ENCODE measurements at regions not wholly inside any gene's neighbourhood (a gene's known extent, or its start where the extent isn't known, plus 50 kb on each side); places are given as distances from the start of the nearest gene placed in this dataset.

GRCh38 chr15:81812456-81812855, 233.4 kb downstream of the MEX3B start:
- no peak for DNase-seq
- H3K36me3 ChIP-seq = no peaks in the 10 kb centered on the region
- no peaks in the 10 kb centered on the region for H3K4me1 ChIP-seq
- H3K9me3 ChIP-seq = no peaks in the 10 kb centered on the region
- intact Hi-C loops (cut with DNase I; ENCODE audit: low total_unique reads) = no loop called here
- H3K4me3 ChIP-seq = no peak overlapping the region
- no peak overlapping the region for H3K27ac ChIP-seq
- TF ChIP-seq CTCF (IDR thresholded peaks at IDR 0.05) (no peak), POLR2A (IDR thresholded peaks at IDR 0.05) (no peak)
- H3K27me3 ChIP-seq = no peaks in the 10 kb centered on the region

- Histone ChIP-seq H3K36me3 (no peaks in the 10 kb centered on the region), H3K4me1 (no peaks in the 10 kb centered on the region), H3K4me3 (no peak overlapping the region), H3K9me3 (no peaks in the 10 kb centered on the region), H3K27me3 (no peaks in the 10 kb centered on the region), H3K27ac (no peak overlapping the region)
- no peak for TF ChIP-seq POLR2A (IDR thresholded peaks at IDR 0.05)
- no peak for TF ChIP-seq CTCF (IDR thresholded peaks at IDR 0.05)
- no peak for DNase-seq
- intact Hi-C loops (cut with DNase I; ENCODE audit: low total_unique reads) = no loop called here
These were observed 234.1 kb downstream of the MEX3B start for GRCh38 chr15:81811736-81812135.

GRCh38 chr15:81809543-81809942, 236.3 kb downstream of the MEX3B start:
- H3K36me3 ChIP-seq = no peaks in the 10 kb centered on the region
- no peaks in the 10 kb centered on the region for H3K4me1 ChIP-seq
- H3K9me3 ChIP-seq = no peaks in the 10 kb centered on the region
- H3K27ac ChIP-seq = no peak overlapping the region
- intact Hi-C loops (cut with DNase I; ENCODE audit: low total_unique reads) = no loop called here
- no peaks in the 10 kb centered on the region for H3K27me3 ChIP-seq
- no peak for TF ChIP-seq POLR2A (IDR thresholded peaks at IDR 0.05)
- peak in 1 of 4 experiments; percentile 12 for TF ChIP-seq CTCF (IDR thresholded peaks at IDR 0.05)
- DNase-seq = no peak
- H3K4me3 ChIP-seq = no peak overlapping the region

GRCh38 chr15:81807806-81808205, 238.0 kb downstream of the MEX3B start:
- Histone ChIP-seq H3K27ac (no peak overlapping the region), H3K9me3 (no peaks in the 10 kb centered on the region), H3K27me3 (no peaks in the 10 kb centered on the region), H3K36me3 (no peaks in the 10 kb centered on the region), H3K4me3 (no peak overlapping the region), H3K4me1 (no peaks in the 10 kb centered on the region)
- TF ChIP-seq CTCF (IDR thresholded peaks at IDR 0.05) (no peak), POLR2A (IDR thresholded peaks at IDR 0.05) (no peak)
- no peak for DNase-seq
- intact Hi-C loops (cut with DNase I; ENCODE audit: low total_unique reads) = no loop called here

GRCh38 chr15:81807186-81807585, 238.6 kb downstream of the MEX3B start:
- no peak for DNase-seq

More at GRCh38 chr15:81807186-81807585, 238.6 kb downstream of the MEX3B start:
- Histone ChIP-seq H3K4me3 (no peak overlapping the region), H3K9me3 (no peaks in the 10 kb centered on the region), H3K27ac (no peak overlapping the region), H3K4me1 (no peaks in the 10 kb centered on the region), H3K27me3 (no peaks in the 10 kb centered on the region), H3K36me3 (no peaks in the 10 kb centered on the region)
- no peak for TF ChIP-seq CTCF (IDR thresholded peaks at IDR 0.05)
- TF ChIP-seq POLR2A (IDR thresholded peaks at IDR 0.05) = no peak
- intact Hi-C loops (cut with DNase I; ENCODE audit: low total_unique reads) = no loop called here
